Liver (tissue), 8 donors: ENCODE measurements at regions not wholly inside any gene's neighbourhood (a gene's known extent, or its start where the extent isn't known, plus 50 kb on each side); places are given as distances from the start of the nearest gene placed in this dataset.

Source experiments
- DNase-seq: peaks from one replicate; pipeline ENCODE4 v3.0.0-alpha.2; 2017; ENCODE audit warnings: low spot score
- H3K27ac ChIP-seq, 2 donors: one replicate each; pipeline ENCODE4 v1.7.0; 2013; ENCODE audit warnings: inconsistent platforms in 2 of 2, low read length in 2 of 2, control low read depth in 1 of 2, low read depth in 1 of 2, mild to moderate bottlenecking in 1 of 2
- H3K27me3 ChIP-seq, 4 donors: one replicate each; pipeline versions ENCODE4 v1.6.1 to v1.7.0; 2013; ENCODE audit warnings: low read length in 3 of 4, inconsistent platforms in 1 of 4, mild to moderate bottlenecking in 1 of 4, moderate library complexity in 1 of 4; ENCODE audit not compliant: control insufficient read depth in 4 of 4, insufficient read depth in 4 of 4
- H3K36me3 ChIP-seq, 4 donors: one replicate each; pipeline versions ENCODE4 v1.6.1 to v1.7.0; 2013; ENCODE audit warnings: low read length in 3 of 4, mild to moderate bottlenecking in 3 of 4, low read depth in 1 of 4, moderate library complexity in 1 of 4; ENCODE audit not compliant: control insufficient read depth in 4 of 4, insufficient read depth in 3 of 4
- H3K4me1 ChIP-seq, 4 donors: one replicate each; pipeline versions ENCODE4 v1.6.1 to v1.7.0; 2013; ENCODE audit warnings: low read length in 3 of 4, mild to moderate bottlenecking in 3 of 4, moderate library complexity in 1 of 4; ENCODE audit not compliant: control insufficient read depth in 4 of 4, insufficient read depth in 4 of 4
- H3K4me3 ChIP-seq, 3 donors: one replicate each; pipeline versions ENCODE4 v1.6.1 to v1.7.0; 2013; ENCODE audit warnings: low read length in 3 of 3, control low read depth in 1 of 3, low read depth in 1 of 3, mild to moderate bottlenecking in 1 of 3
- H3K9ac ChIP-seq, 2 donors: one replicate each; pipeline ENCODE4 v1.7.0; 2013; ENCODE audit warnings: low read length in 2 of 2, mild to moderate bottlenecking in 2 of 2, moderate library complexity in 2 of 2, control low read depth in 1 of 2, low read depth in 1 of 2
- H3K9me3 ChIP-seq, 4 donors: one replicate each; pipeline versions ENCODE4 v1.6.1 to v1.7.0; 2013; ENCODE audit warnings: low read length in 3 of 4; ENCODE audit not compliant: control insufficient read depth in 4 of 4
- ATF3 ChIP-seq: IDR thresholded peaks from 2 replicates; pipeline ENCODE4 v1.6.1; 2016; ENCODE audit warnings: antibody characterized with exemption
- CTCF ChIP-seq: fragments of 150-350 bp; IDR thresholded peaks from 2 replicates; pipeline ENCODE4 v1.5.1; 2017; ENCODE audit warnings: improper control_type of control experiment, low read depth, low read length; ENCODE audit not compliant: missing input control
- EGR1 ChIP-seq, 2 donors: IDR thresholded peaks; 2 replicates each; pipeline ENCODE4 v1.6.1; 2016 to 2018; ENCODE audit warnings: antibody characterized with exemption in 2 of 2, low read depth in 2 of 2
- FOXA1 ChIP-seq: IDR thresholded peaks from 2 replicates; pipeline ENCODE4 v1.6.1; 2016; ENCODE audit warnings: antibody characterized with exemption
- FOXA2 ChIP-seq: IDR thresholded peaks from 2 replicates; pipeline ENCODE4 v1.6.1; 2016; ENCODE audit warnings: antibody characterized with exemption
- GABPA ChIP-seq, 2 donors: IDR thresholded peaks in 1 of 2; conservative IDR thresholded peaks in 1 of 2; 2 replicates each; pipeline ENCODE4 v1.6.1; 2016; ENCODE audit warnings: antibody characterized with exemption in 2 of 2, mild to moderate bottlenecking in 1 of 2, moderate library complexity in 1 of 2
- HNF4A ChIP-seq, 2 donors: conservative IDR thresholded peaks; 2 replicates each; pipeline ENCODE4 v1.6.1; 2016; ENCODE audit warnings: antibody characterized with exemption in 2 of 2, mild to moderate bottlenecking in 2 of 2
- HNF4G ChIP-seq: IDR thresholded peaks from 2 replicates; pipeline ENCODE4 v1.6.1; 2016; ENCODE audit warnings: antibody characterized with exemption
- RAD21 ChIP-seq, 2 donors: IDR thresholded peaks; 2 replicates each; pipeline ENCODE4 v1.6.1; 2016; ENCODE audit warnings: antibody characterized with exemption in 2 of 2, mild to moderate bottlenecking in 2 of 2
- RXRA ChIP-seq, 2 donors: IDR thresholded peaks; 2 replicates each; pipeline ENCODE4 v1.6.1; 2017 to 2018; ENCODE audit warnings: antibody characterized with exemption in 2 of 2, mild to moderate bottlenecking in 1 of 2
- SP1 ChIP-seq: IDR thresholded peaks from 2 replicates; pipeline ENCODE4 v1.6.1; 2018; ENCODE audit warnings: antibody characterized with exemption, mild to moderate bottlenecking
- TAF1 ChIP-seq: conservative IDR thresholded peaks from 2 replicates; pipeline ENCODE4 v1.6.1; 2016; ENCODE audit warnings: antibody characterized with exemption, mild to moderate bottlenecking
- WGBS: extraction: QIAGEN DNeasy Blood & Tissue Kit; methylation state at CpG from one replicate; pipeline ENCODE4 v1.1.7; 2013; 5-methylcytosine and 5-hydroxymethylcytosine counted together
- donor health status: healthy.
- donor health status: healthy.
- donor health status: healthy.
- donor health status: healthy.
- donor health status: healthy.

- H3K27me3 ChIP-seq: peaks cover 2 to 20% (median 12%) of the 10 kb centered on the region in 4 donors
- 13% methylated on average over 2 of the region's 2 CpGs for WGBS
- DNase-seq: no peak
Observed at GRCh38 chr6:28736121-28736520, 187.7 kb downstream of the TRIM27 start.

GRCh38 chr6:28737750-28738395 is 185.9 kb downstream of the TRIM27 start:
- Histone ChIP-seq H3K9me3 (peaks cover 2 to 8% (median 6%) of the 10 kb centered on the region in 4 donors), H3K27ac (no peak overlapping the region), H3K27me3 (peaks cover 2 to 22% (median 11%) of the 10 kb centered on the region in 4 donors), H3K4me1 (peaks cover 0 to 1% (median 0%) of the 10 kb centered on the region in 4 donors), H3K36me3 (no peaks in the 10 kb centered on the region), H3K4me3 (no peak overlapping the region), H3K9ac (no peak overlapping the region)
- 13% methylated on average over 17 of the region's 17 CpGs for whole genome bisulfite sequencing
- TF ChIP-seq RAD21 (IDR thresholded peaks at IDR 0.05) (no peak), GABPA (IDR thresholded peaks at IDR 0.05 in 1 of 2, conservative IDR thresholded peaks at IDR 0.05 in 1 of 2) (no peak), CTCF (no peak), SP1 (no peak), HNF4A (conservative IDR thresholded peaks at IDR 0.05) (no peak)
- DNase-seq: no peak

More at GRCh38 chr6:28736121-28736520, 187.7 kb downstream of the TRIM27 start:
- H3K4me1 ChIP-seq: no peaks in the 10 kb centered on the region
- no peak overlapping the region for H3K4me3 ChIP-seq
- H3K9ac ChIP-seq: no peak overlapping the region
- no peak overlapping the region for H3K27ac ChIP-seq
- H3K36me3 ChIP-seq: no peaks in the 10 kb centered on the region
- H3K9me3 ChIP-seq: peaks cover 2 to 10% (median 7%) of the 10 kb centered on the region in 4 donors
- TF ChIP-seq ATF3 (no peak), FOXA2 (no peak), HNF4A (conservative IDR thresholded peaks at IDR 0.05) (no peak), SP1 (no peak), EGR1 (IDR thresholded peaks at IDR 0.05; ENCODE audit: low read depth in 2 of 2) (no peak)

- H3K4me1 ChIP-seq: peaks cover 0 to 1% (median 0%) of the 10 kb centered on the region in 4 donors
- 9% methylated on average over 16 of the region's 16 CpGs for WGBS
- no peak overlapping the region for H3K9ac ChIP-seq
- H3K4me3 ChIP-seq: no peak overlapping the region
- H3K36me3 ChIP-seq: no peaks in the 10 kb centered on the region
- no peak for DNase-seq
- no peak overlapping the region for H3K27ac ChIP-seq
- H3K27me3 ChIP-seq: peaks cover 2 to 25% (median 10%) of the 10 kb centered on the region in 4 donors
- peaks cover 2 to 8% (median 6%) of the 10 kb centered on the region in 4 donors for H3K9me3 ChIP-seq
- no peak for TF ChIP-seq GABPA (IDR thresholded peaks at IDR 0.05 in 1 of 2, conservative IDR thresholded peaks at IDR 0.05 in 1 of 2)
- no peak for TF ChIP-seq CTCF
- no peak for TF ChIP-seq RXRA (IDR thresholded peaks at IDR 0.05)
- TF ChIP-seq FOXA1: no peak
- TF ChIP-seq TAF1: no peak
- TF ChIP-seq HNF4A (conservative IDR thresholded peaks at IDR 0.05): no peak
- TF ChIP-seq HNF4G: no peak
Observed at GRCh38 chr6:28738396-28738765, 185.4 kb downstream of the TRIM27 start.
